H1 (cell line): ENCODE measurements at regions not wholly inside any gene's neighbourhood (a gene's known extent, or its start where the extent isn't known, plus 50 kb on each side); places are given as distances from the start of the nearest gene placed in this dataset.

Experiments used
- CTCF ChIA-PET: fragments of 300-600 bp; sonication (Branson Sonifier 250); formaldehyde crosslinking; loops from one replicate; lab custom pipeline; 2021; ENCODE audit not compliant: partially characterized antibody; lab: Charles Lee
- POLR2A ChIA-PET: fragments of 300-600 bp; sonication (Branson Sonifier 250); formaldehyde crosslinking; loops from one replicate; lab custom pipeline; 2021; ENCODE audit warnings: inconsistent platforms; ENCODE audit not compliant: partially characterized antibody; lab: Charles Lee
- DNase-seq, 2 experiments: peaks; one replicate each; pipeline versions ENCODE4 v3.0.0 to v3.0.0-alpha.2; 2010 to 2022; ENCODE audit warnings: low spot score in 2 of 2, low read depth in 1 of 2, mixed read lengths in 1 of 2
- FAIRE-seq: peaks from 2 replicates; lab custom pipeline; 2011; peaks lifted over from hg19 to GRCh38; lab: Jason Lieb, UNC
- H2AFZ ChIP-seq: 2 replicates; pipeline ENCODE4 v1.8.1; 2012; ENCODE audit warnings: low read length, inconsistent platforms
- H2AK5ac ChIP-seq: 2 replicates; pipeline ENCODE4 v1.6.1; 2013; ENCODE audit warnings: low read depth, low read length
- H2BK120ac ChIP-seq: replicated peaks from 2 replicates; pipeline ENCODE3; 2013; ENCODE audit warnings: low read depth, low read length, inconsistent platforms
- H2BK12ac ChIP-seq: 2 replicates; pipeline ENCODE4 v1.6.1; 2013; ENCODE audit warnings: low read depth, low read length
- H2BK15ac ChIP-seq: 2 replicates; pipeline ENCODE4 v1.6.1; 2013; ENCODE audit warnings: low read length
- H2BK20ac ChIP-seq: 2 replicates; pipeline ENCODE4 v1.6.1; 2013; ENCODE audit warnings: low read length
- H2BK5ac ChIP-seq: 2 replicates; pipeline ENCODE4 v1.6.1; 2013; ENCODE audit warnings: low read depth, low read length
- H3K14ac ChIP-seq: 2 replicates; pipeline ENCODE4 v1.6.1; 2013; ENCODE audit warnings: inconsistent platforms; ENCODE audit not compliant: insufficient read length
- H3K18ac ChIP-seq: 2 replicates; pipeline ENCODE4 v1.6.1; 2013; ENCODE audit warnings: low read length; ENCODE audit errors: extremely low read depth
- H3K23ac ChIP-seq: 2 replicates; pipeline ENCODE4 v1.6.1; 2013; ENCODE audit warnings: inconsistent platforms; ENCODE audit not compliant: insufficient read length
- H3K23me2 ChIP-seq: 2 replicates; pipeline ENCODE4 v1.6.1; 2013; ENCODE audit warnings: low read depth, low read length
- H3K27ac ChIP-seq: 2 replicates; pipeline ENCODE4 v1.6.1; 2011; ENCODE audit warnings: low read depth, low read length, inconsistent platforms
- H3K27me3 ChIP-seq, 4 experiments: replicated peaks in 1 of 4; 1 replicate in 1 of 4; 2 replicates in 3 of 4; pipeline versions ENCODE4 v1.6.1 to v1.8.1; 2011 to 2013; ENCODE audit warnings: low read length in 3 of 4, mild to moderate bottlenecking in 3 of 4, inconsistent platforms in 2 of 4, mixed read lengths in 2 of 4, moderate library complexity in 1 of 4; ENCODE audit not compliant: control insufficient read depth in 3 of 4, insufficient read depth in 3 of 4; ENCODE audit errors: extremely low read depth in 1 of 4
- H3K36me3 ChIP-seq, 4 experiments: 2 replicates each; pipeline versions ENCODE4 v1.6.1 to v1.8.1; 2011 to 2013; ENCODE audit warnings: mild to moderate bottlenecking in 4 of 4, low read length in 3 of 4, moderate library complexity in 2 of 4, control low read depth in 1 of 4, inconsistent platforms in 1 of 4; ENCODE audit not compliant: insufficient read depth in 4 of 4, control insufficient read depth in 2 of 4
- H3K4ac ChIP-seq: replicated peaks from 2 replicates; pipeline ENCODE3; 2013; ENCODE audit warnings: low read length, low read depth, mixed read lengths, inconsistent platforms; ENCODE audit not compliant: insufficient read length
- H3K4me1 ChIP-seq, 4 experiments: replicated peaks in 1 of 4; 1 replicate in 1 of 4; 2 replicates in 3 of 4; pipeline versions ENCODE4 v1.6.1 to v1.8.1; 2011 to 2013; ENCODE audit warnings: low read length in 3 of 4, inconsistent platforms in 2 of 4, mixed read lengths in 1 of 4; ENCODE audit not compliant: insufficient read depth in 4 of 4, control insufficient read depth in 3 of 4
- H3K4me2 ChIP-seq, 2 experiments: 2 replicates each; pipeline versions ENCODE4 v1.6.1 to v1.8.1; 2011 to 2013; ENCODE audit warnings: low read depth in 2 of 2, low read length in 2 of 2, control low read depth in 1 of 2, inconsistent platforms in 1 of 2, mild to moderate bottlenecking in 1 of 2; ENCODE audit not compliant: insufficient read depth in 1 of 2
- H3K4me3 ChIP-seq, 4 experiments: fragments of 200-600, 300-600 bp in 1 of 4; sonication (generic), shearing (Covaris generic), sonication (Bioruptor Twin) in 1 of 4; 2 replicates each; pipeline versions ENCODE4 v1.5.1 to v1.8.1; 2011 to 2016; ENCODE audit warnings: low read length in 4 of 4, low read depth in 3 of 4, control low read depth in 2 of 4, inconsistent platforms in 2 of 4, mild to moderate bottlenecking in 2 of 4, mixed read lengths in 1 of 4, moderate library complexity in 1 of 4; ENCODE audit not compliant: insufficient read depth in 2 of 4; ENCODE audit errors: extremely low read depth in 1 of 4
- H3K56ac ChIP-seq: replicated peaks from 2 replicates; pipeline ENCODE3; 2013; ENCODE audit warnings: low read depth, mild to moderate bottlenecking, mixed read lengths, low read length, inconsistent platforms; ENCODE audit not compliant: insufficient read length
- H3K79me1 ChIP-seq: 2 replicates; pipeline ENCODE4 v1.6.1; 2013; ENCODE audit warnings: low read depth, low read length, control low read depth
- H3K79me2 ChIP-seq, 2 experiments: 2 replicates each; pipeline versions ENCODE4 v1.6.1 to v1.8.1; 2012 to 2013; ENCODE audit warnings: low read length in 2 of 2, mild to moderate bottlenecking in 2 of 2, inconsistent platforms in 1 of 2; ENCODE audit not compliant: insufficient read depth in 2 of 2, control insufficient read depth in 1 of 2
- H3K9ac ChIP-seq, 4 experiments: replicated peaks in 1 of 4; 1 replicate in 1 of 4; 2 replicates in 3 of 4; pipeline versions ENCODE4 v1.6.1 to v1.8.1; 2011 to 2013; ENCODE audit warnings: low read depth in 3 of 4, low read length in 3 of 4, control low read depth in 2 of 4, mild to moderate bottlenecking in 2 of 4, moderate library complexity in 2 of 4, inconsistent platforms in 1 of 4; ENCODE audit errors: extremely low read depth in 1 of 4
- H3K9me3 ChIP-seq, 2 experiments: 2 replicates each; pipeline versions ENCODE4 v1.6.1 to v1.8.1; 2012 to 2013; ENCODE audit warnings: mild to moderate bottlenecking in 2 of 2, moderate library complexity in 2 of 2, control low read depth in 1 of 2, inconsistent platforms in 1 of 2, low read depth in 1 of 2, low read length in 1 of 2, mixed read lengths in 1 of 2; ENCODE audit not compliant: insufficient read depth in 2 of 2
- H4K20me1 ChIP-seq, 2 experiments: replicated peaks in 1 of 2; 2 replicates each; pipeline versions ENCODE3 to v1.8.1; 2011 to 2013; ENCODE audit warnings: inconsistent platforms in 2 of 2, low read length in 2 of 2, mild to moderate bottlenecking in 1 of 2; ENCODE audit not compliant: insufficient read depth in 2 of 2, control insufficient read depth in 1 of 2
- H4K5ac ChIP-seq: 2 replicates; pipeline ENCODE4 v1.6.1; 2013; ENCODE audit warnings: low read length, low read depth, mixed read lengths, inconsistent platforms; ENCODE audit not compliant: insufficient read length
- H4K8ac ChIP-seq: 2 replicates; pipeline ENCODE4 v1.8.0; 2013; ENCODE audit warnings: mild to moderate bottlenecking, moderate library complexity, low read length, inconsistent platforms; ENCODE audit not compliant: insufficient read depth; ENCODE audit errors: extremely low read depth
- H4K91ac ChIP-seq: replicated peaks from 2 replicates; pipeline ENCODE3; 2013; ENCODE audit warnings: low read length, mixed read lengths, inconsistent platforms; ENCODE audit not compliant: insufficient read length
- BACH1 ChIP-seq: IDR thresholded peaks from 2 replicates; pipeline ENCODE4 v1.6.1; 2012; ENCODE audit warnings: low read length, improper control_type of control experiment
- EGR1 ChIP-seq: IDR thresholded peaks from 2 replicates; pipeline ENCODE4 v1.6.1; 2011; ENCODE audit warnings: low read depth, low read length, borderline replicate concordance
- HDAC2 ChIP-seq, 2 experiments: fragments of 300-600 bp in 1 of 2; sonication (generic) in 1 of 2; IDR thresholded peaks; 2 replicates each; pipeline ENCODE4 v1.6.1; 2011 to 2012; ENCODE audit warnings: low read depth in 2 of 2, low read length in 2 of 2, mild to moderate bottlenecking in 2 of 2, moderate library complexity in 2 of 2, borderline replicate concordance in 1 of 2, inconsistent platforms in 1 of 2
- KDM1A ChIP-seq: fragments of 200-600, 300-600 bp; sonication (generic); IDR thresholded peaks from 2 replicates; pipeline ENCODE4 v1.7.1; 2016; ENCODE audit warnings: mild to moderate bottlenecking, low read length, borderline replicate concordance
- PHF8 ChIP-seq: fragments of 200-600 bp; sonication (generic); conservative IDR thresholded peaks from 2 replicates; pipeline ENCODE4 v1.7.1; 2012; ENCODE audit warnings: low read depth, mild to moderate bottlenecking, inconsistent platforms, low read length, moderate library complexity
- RBBP5 ChIP-seq: IDR thresholded peaks from 2 replicates; pipeline ENCODE4 v1.7.1; 2012; ENCODE audit warnings: low read depth, mild to moderate bottlenecking, inconsistent platforms, low read length, moderate library complexity, borderline replicate concordance
- SP2 ChIP-seq: IDR thresholded peaks from 2 replicates; pipeline ENCODE4 v1.6.1; 2012; ENCODE audit warnings: mild to moderate bottlenecking, low read length, inconsistent platforms
- SRF ChIP-seq: IDR thresholded peaks from 2 replicates; pipeline ENCODE4 v1.6.1; 2011; ENCODE audit warnings: mild to moderate bottlenecking, low read depth, low read length, moderate library complexity
- TBP ChIP-seq: IDR thresholded peaks from 2 replicates; pipeline ENCODE4 v1.6.1; 2011; ENCODE audit warnings: low read depth, low read length, improper control_type of control experiment
- WGBS, 2 experiments: shearing (Covaris generic) in 1 of 2; methylation state at CpG; one replicate each; pipeline versions ENCODE4 v1.1.6 to v1.1.7; 2013 to 2015; ENCODE audit warnings: low lambda C conversion rate in 2 of 2, mixed read lengths in 2 of 2, inconsistent platforms in 1 of 2, low coverage in 1 of 2, missing lambda C conversion rate in 1 of 2; ENCODE audit not compliant: insufficient replicate concordance in 2 of 2, insufficient coverage in 1 of 2, insufficient read length in 1 of 2; ENCODE audit errors: extremely low coverage in 1 of 2, missing lambda C conversion rate in 1 of 2; 5-methylcytosine and 5-hydroxymethylcytosine counted together
- TF ChIP-seq, protein P1 (sequence below): IDR thresholded peaks from 2 replicates; pipeline ENCODE4 v1.6.1; 2012; ENCODE audit warnings: low read length, inconsistent platforms
- TF ChIP-seq, protein P2 (sequence below): IDR thresholded peaks from 2 replicates; pipeline ENCODE4 v1.6.1; 2011; ENCODE audit warnings: low read depth, mild to moderate bottlenecking, low read length; ENCODE audit not compliant: insufficient read depth

DNA sequence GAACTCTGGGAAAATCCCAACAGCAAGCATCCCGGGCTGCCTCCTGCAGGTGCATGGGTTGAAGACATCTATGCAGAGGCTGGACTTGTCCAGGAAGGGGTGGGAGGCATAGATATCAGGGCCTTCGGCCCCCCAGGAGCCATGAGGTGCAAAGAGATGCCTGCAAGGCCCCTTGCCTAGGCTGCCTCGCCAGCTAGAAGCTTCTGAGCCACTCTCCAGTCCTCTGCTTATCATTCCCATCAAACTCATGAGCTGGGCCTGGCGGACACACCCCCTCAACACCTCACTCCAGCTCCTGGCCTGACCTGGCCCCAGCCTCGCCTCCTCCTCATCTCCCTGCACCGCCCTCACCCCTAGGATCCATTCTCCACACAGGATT lies 152.4 kb upstream of the PTPN1 start:
- no peaks in the 10 kb centered on the region for H4K20me1 ChIP-seq
- H3K79me1 ChIP-seq: no peaks in the 10 kb centered on the region
- no peak overlapping the region for H3K4ac ChIP-seq
- H2BK120ac ChIP-seq: no peak overlapping the region
- no peak overlapping the region for H3K23ac ChIP-seq
- no peak overlapping the region for H3K4me3 ChIP-seq
- no peak overlapping the region for H2BK20ac ChIP-seq
- no peak overlapping the region for H3K9ac ChIP-seq
- no peak overlapping the region for H2BK12ac ChIP-seq
- CTCF ChIA-PET: interaction anchor here (0.8 to 2.3 kb wide), 5 partner anchors 11 to 217 kb away, joined by 4 to 12 read pairs (median 5); no protein-coding TSS in a partner anchor
- H2AK5ac ChIP-seq: no peak overlapping the region
- no peak overlapping the region for H2BK15ac ChIP-seq
- no peak overlapping the region for H2AFZ ChIP-seq
- no peak overlapping the region for H4K5ac ChIP-seq
- H3K79me2 ChIP-seq: no peaks in the 10 kb centered on the region
- no peak for TF ChIP-seq RBBP5
- no peak for TF ChIP-seq SRF
- TF ChIP-seq HDAC2 (IDR thresholded peaks at IDR 0.05; ENCODE audit: borderline replicate concordance in 1 of 2, low read depth in 2 of 2, low read length in 2 of 2): no peak
- no peak for TF ChIP-seq BACH1
- TF ChIP-seq, protein P1, sequence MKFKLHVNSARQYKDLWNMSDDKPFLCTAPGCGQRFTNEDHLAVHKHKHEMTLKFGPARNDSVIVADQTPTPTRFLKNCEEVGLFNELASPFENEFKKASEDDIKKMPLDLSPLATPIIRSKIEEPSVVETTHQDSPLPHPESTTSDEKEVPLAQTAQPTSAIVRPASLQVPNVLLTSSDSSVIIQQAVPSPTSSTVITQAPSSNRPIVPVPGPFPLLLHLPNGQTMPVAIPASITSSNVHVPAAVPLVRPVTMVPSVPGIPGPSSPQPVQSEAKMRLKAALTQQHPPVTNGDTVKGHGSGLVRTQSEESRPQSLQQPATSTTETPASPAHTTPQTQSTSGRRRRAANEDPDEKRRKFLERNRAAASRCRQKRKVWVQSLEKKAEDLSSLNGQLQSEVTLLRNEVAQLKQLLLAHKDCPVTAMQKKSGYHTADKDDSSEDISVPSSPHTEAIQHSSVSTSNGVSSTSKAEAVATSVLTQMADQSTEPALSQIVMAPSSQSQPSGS: no peak
- no peak for TF ChIP-seq SP2
- TF ChIP-seq TBP: no peak
- no peak for TF ChIP-seq EGR1
- TF ChIP-seq PHF8: no peak
- TF ChIP-seq, protein P2, sequence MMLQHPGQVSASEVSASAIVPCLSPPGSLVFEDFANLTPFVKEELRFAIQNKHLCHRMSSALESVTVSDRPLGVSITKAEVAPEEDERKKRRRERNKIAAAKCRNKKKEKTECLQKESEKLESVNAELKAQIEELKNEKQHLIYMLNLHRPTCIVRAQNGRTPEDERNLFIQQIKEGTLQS: no peak
- no peak for TF ChIP-seq KDM1A
- FAIRE-seq (no peak), DNase-seq (no peak)
- no peaks in the 10 kb centered on the region; a peak in 2 of 7 replicates for H3K4me1 ChIP-seq
- no peak overlapping the region for H3K27ac ChIP-seq
- no peaks in the 10 kb centered on the region for H3K27me3 ChIP-seq
- H2BK5ac ChIP-seq: no peak overlapping the region
- H3K18ac ChIP-seq: no peak overlapping the region
- no peak overlapping the region for H4K8ac ChIP-seq
- H3K4me2 ChIP-seq: no peak overlapping the region
- WGBS, 2 experiments: 75% methylated on average over 6 of the region's 6 CpGs; no CpG with 5 or more reads in 1 of the 2 experiments
- no peak overlapping the region for H4K91ac ChIP-seq
- H3K9me3 ChIP-seq: no peaks in the 10 kb centered on the region
- H3K23me2 ChIP-seq: no peaks in the 10 kb centered on the region
- no peak overlapping the region for H3K14ac ChIP-seq
- H3K56ac ChIP-seq: no peak overlapping the region
- POLR2A ChIA-PET: interaction anchor here (1.4 kb wide), 1 partner anchor 166 kb away, joined by 4 read pairs; no protein-coding TSS in a partner anchor
- H3K36me3 ChIP-seq: no peaks in the 10 kb centered on the region
